NCI-H510A treated with DMSO at 0.1 percent for 48 hours (cell line): ENCODE measurements at regions not wholly inside any gene's neighbourhood (a gene's known extent, or its start where the extent isn't known, plus 50 kb on each side); places are given as distances from the start of the nearest gene placed in this dataset.

Source experiments
- DNase-seq: peaks from one replicate; lab custom pipeline; 2025; lab: John Stamatoyannopoulos, UW

GRCh38 chr3:88209356-88209755, 59.6 kb downstream of the C3orf38 start:
- no peak for DNase-seq

DNA sequence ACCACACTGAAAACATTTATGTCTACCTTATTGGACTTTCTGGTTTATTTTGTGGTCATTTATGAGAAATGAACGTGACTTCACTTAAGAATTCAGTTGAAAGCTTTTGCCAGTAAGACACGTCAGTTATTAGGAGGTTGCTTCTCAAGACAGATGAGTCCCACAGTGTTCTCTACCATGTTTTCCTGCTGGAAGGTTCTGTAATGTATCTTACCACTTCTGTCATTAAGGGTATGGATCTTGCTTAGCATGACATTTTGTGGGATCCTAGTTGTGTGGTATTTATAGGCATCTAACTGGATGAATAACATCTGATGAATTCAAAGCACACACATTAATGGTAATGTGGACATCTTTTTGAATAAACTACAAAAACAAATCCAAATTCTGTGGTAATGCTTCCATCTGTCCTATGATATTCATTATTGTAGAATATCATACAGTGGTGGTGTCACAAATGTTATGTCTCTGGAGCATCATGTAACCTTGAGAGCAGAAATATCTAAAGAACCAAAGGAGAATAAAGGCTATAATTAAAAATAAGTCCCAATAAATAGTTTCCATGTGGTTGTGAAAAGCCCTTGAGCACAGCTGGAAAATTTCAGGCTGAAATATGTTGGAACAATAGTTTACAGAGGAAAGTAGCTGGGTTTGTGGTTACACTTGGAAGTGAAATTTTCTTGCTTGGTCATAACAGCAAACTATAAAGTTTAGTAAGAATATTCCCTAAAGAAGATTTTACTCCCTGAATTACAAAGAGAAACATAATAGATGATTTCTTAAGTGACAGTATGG, 61.5 kb downstream of the C3orf38 start:
- no peak for DNase-seq

DNA sequence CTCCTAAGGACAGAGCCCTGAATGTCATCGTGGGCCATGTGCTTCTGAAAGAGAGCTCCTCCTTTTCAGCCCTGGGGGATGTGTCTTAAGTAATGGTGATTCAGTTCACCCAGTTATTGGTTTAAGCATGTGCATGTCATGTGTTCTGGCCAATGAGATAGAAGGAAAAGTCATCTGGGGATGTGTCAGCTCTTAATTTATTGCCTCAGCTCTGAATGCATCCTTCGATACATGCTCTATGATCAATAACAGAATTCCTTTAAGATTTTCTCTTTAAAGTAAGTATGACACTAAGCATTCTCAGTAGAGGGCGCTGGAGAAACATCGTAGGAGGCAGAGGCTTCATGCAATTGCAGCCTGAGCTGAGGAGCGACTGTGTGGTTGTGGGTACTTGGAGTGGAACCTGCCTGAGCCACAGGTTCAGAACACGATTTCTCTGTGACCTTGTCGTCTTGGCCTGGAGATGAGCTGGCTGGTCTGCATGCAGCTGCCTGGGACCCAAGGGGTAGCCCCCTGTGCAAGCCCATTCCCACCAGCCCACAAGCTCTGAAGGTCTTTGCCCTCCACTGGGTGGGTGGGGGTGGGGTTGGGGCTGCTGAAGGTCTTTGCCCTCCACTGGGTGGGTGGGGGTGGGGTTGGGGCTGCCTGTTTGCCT, 69.5 kb downstream of the C3orf38 start:
- DNase-seq, result peak; percentile 1

GRCh38 chr3:88220126-88220525, 70.4 kb downstream of the C3orf38 start:
- no peak for DNase-seq

- no peak for DNase-seq
Observed at GRCh38 chr3:88221726-88222125, 72.0 kb downstream of the C3orf38 start.

GRCh38 chr3:88222343-88222742, 72.6 kb downstream of the C3orf38 start:
- no peak for DNase-seq

DNA sequence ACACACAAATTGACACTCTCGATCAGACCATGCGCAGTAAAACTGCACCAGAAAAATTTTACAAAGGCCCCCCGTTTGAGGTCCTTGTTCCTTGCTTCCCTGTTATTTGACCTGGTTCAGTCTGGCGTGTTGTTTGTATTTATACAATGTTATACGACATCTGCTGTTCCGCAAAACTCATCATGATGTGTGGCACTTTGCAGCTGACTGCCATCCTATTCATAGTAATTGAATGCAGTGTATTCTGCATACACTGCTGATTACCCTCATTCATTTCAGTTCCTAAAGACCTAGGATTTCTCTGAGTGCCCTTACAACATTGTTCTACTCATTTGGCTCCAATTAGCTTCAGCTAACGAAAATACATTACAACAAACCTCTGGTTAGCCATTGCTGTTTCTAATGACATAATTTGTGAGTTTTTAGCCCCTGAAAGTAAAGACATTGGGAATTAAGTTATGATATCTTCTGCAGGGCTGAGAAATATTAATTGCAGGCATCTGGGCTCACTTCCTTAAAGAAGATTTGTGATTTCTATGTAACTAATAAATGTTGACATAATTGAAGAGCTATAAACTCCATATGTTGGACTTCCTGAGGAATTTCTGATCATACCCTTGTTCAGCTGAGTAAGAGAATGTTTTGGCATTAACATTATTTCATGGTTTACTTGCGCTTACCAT, 75.7 kb downstream of the C3orf38 start:
- DNase-seq, result no peak

DNA sequence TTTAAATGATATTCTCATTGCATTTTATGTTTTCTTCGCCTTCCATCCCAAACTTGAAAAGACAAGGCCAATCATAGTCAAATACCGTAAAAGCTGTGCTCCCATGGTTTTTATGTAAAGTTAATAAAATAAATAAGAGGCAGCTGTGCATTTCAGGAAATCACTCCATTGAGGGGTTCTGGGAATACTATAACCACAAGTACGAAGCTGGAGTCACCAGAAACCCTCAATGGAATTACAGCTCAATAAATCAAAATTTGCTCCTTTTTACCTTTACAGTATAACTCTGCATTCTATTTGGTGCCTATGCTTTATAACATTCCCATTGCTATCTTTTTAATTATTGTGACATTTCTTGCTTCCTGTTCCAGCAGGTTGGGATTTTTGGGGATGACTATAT, 77.2 kb downstream of the C3orf38 start:
- no peak for DNase-seq

DNA sequence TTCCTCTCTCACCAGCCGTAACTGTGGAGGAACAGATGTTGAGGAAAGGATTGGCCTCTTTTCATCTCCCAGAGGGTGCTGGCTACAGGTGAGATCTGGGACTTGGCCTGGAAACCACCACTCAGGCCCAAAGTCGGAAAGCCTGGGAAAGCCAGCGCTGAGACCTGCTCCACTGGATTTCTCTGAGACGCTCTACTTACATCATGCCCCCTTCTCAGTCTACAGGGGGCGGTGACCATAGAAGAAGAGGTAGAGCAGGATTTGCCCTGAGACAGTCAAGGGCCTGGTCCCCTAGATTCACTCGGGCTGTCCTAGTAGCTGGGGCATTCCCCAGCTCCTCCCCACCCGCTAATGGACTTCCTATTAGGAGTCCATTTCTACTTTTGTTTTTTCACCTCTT, 80.9 kb downstream of the C3orf38 start:
- DNase-seq, result no peak

- DNase-seq, result no peak
Observed at GRCh38 chr3:88231207-88231606, 81.4 kb downstream of the C3orf38 start.

DNA sequence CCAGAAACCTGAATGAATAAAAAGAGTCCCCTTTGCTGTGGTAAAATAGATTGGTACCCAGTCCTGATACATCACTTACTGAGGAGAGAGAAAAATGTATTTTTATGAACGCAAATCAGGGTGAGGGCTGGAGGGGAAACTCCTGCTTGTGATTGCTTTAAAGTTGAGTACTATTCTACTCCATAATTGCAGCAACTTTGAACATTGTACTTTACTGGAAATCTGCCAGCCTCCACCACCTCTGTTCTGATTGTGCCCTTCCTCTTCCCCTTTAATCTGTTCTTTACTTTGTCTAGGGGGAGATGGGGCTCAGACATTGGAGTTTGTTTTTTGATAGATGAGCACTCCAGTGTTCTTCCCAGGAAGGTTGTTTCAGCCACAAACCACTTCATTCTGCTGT, 81.9 kb downstream of the C3orf38 start:
- DNase-seq, result no peak

- DNase-seq, result no peak
Observed at GRCh38 chr3:88235102-88235501, 85.3 kb downstream of the C3orf38 start.

DNA sequence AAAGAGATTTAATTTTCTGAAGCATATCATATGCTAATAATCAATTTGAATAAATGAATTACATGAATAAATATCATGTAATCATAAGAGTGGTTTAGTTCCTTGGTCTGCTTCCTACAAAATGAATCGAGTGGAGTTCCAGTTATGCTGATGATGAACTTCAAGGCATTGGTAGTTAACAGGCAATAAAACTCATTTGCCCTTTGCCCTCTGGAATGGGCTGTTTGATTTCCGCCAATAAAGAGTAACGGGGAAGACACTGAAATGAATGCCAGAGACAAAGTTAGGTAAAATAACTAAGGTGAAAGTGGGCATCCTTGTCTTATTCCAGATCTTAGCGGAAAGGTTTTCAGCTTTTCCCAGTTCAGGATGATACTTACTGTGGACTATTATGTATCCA, 90.1 kb downstream of the C3orf38 start:
- no peak for DNase-seq

DNA sequence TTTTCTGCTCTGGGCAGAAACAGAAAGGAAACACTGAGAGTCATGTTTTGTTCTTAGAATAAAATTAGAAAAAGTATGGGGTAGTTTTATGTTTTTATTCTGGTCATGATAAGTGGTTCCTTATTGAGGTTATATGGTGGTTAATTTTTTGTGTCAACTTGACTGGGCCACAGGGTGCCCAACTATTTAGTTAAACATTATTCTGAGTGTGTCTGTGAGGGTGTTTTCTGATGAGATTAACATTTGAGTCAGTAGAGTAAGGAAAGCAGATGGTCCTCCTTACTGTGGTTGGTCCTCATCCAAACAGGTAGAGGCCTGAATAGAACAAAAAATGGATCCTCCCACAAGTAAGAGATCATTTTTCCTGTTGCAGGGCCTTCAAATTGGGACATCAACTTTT, 98.9 kb downstream of the C3orf38 start:
- DNase-seq, result no peak

DNA sequence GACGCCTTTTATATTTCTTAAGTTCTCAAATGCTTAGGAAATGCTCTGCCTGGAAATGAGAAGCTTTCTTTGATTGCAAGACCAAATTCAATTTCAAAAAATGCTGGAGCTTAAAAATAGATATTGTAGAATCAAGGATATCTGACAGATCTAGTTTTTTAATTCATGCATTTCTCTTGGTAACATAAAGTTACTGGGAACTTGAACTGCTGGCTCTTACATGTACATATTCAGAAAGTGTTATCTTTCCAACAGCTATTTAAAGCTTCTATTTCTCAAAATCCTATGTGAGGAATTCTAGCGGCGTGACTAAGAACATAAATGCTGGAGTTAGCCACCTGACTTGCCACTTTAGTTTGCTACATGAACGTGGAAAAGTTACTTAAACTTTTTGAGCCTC, 109.3 kb downstream of the C3orf38 start:
- DNase-seq, result no peak

- DNase-seq, result no peak
Observed at GRCh38 chr3:88262527-88262926, 112.8 kb downstream of the C3orf38 start.

GRCh38 chr3:88263417-88264100, 113.8 kb downstream of the C3orf38 start:
- no peak for DNase-seq

- no peak for DNase-seq
Observed at GRCh38 chr3:88267441-88267840, 117.7 kb downstream of the C3orf38 start.

- no peak for DNase-seq
Observed at GRCh38 chr3:88267847-88268246, 118.1 kb downstream of the C3orf38 start.

DNA sequence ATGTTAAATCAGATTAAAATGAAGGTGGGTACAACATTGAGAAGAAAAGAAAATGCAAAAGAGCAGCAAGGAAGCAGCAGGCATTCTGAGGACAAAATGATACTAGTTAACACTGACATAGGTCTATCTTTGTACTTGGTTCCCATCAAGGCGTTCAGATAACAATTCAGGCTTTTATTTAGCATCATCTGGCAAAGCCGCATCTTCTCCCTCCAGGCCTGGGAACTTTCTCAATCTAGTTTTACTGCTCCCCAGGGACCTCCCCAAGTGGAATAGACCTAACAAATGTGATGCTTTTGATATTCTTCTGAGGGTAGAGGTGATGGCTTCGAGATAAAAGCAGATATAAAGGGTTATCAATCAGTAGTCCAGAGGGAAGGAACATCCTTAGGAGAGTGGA, 130.6 kb downstream of the C3orf38 start:
- no peak for DNase-seq

GRCh38 chr3:88282528-88283241, 132.9 kb downstream of the C3orf38 start:
- DNase-seq, result no peak

DNA sequence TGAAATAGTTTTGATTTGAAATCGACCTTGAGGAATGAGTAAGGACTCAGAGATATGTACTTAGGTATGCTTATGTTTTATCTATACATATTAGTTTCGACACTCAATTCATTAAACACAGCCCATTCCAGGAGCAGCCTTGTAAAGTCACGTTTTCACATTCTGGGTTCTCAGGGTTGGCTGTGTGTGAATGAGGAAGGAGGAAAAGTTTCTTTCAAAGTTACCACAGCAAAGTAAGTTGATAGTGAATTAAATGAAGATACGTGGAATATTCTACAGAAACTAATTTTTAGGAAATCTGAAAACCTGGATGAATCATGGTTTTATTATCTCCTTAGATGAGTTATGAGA, 133.5 kb downstream of the C3orf38 start:
- DNase-seq, result no peak
